ENCODE measurements at regions not wholly inside any gene's neighbourhood (a gene's known extent, or its start where the extent isn't known, plus 50 kb on each side); places are given as distances from the start of the nearest gene placed in this dataset.
"Not testable (repeated sequence)": the region's sequence is repeated elsewhere in the genome, so short reads cannot be mapped to it uniquely, and the experiment has no call there.

- not testable (repeated sequence) for DNase-seq
These were observed 60.2 kb upstream of the SULF2 start for GRCh38 chr20:47845382-47845977.

GRCh38 chr20:47844568-47844906 lies 59.3 kb upstream of the SULF2 start:
- DNase-seq: not testable (repeated sequence)

- DNase-seq: no peak
These were observed 58.7 kb upstream of the SULF2 start for GRCh38 chr20:47843886-47844567.

- DNase-seq: not testable (repeated sequence)
These were observed 57.7 kb upstream of the SULF2 start for GRCh38 chr20:47842950-47843349.

GRCh38 chr20:47842004-47842403 lies 56.7 kb upstream of the SULF2 start:
- DNase-seq: not testable (repeated sequence)

GRCh38 chr20:47836256-47836817 lies 51.1 kb upstream of the SULF2 start:
- not testable (repeated sequence) for DNase-seq
